ENCODE measurements at regions not wholly inside any gene's neighbourhood (a gene's known extent, or its start where the extent isn't known, plus 50 kb on each side); places are given as distances from the start of the nearest gene placed in this dataset.

DNA sequence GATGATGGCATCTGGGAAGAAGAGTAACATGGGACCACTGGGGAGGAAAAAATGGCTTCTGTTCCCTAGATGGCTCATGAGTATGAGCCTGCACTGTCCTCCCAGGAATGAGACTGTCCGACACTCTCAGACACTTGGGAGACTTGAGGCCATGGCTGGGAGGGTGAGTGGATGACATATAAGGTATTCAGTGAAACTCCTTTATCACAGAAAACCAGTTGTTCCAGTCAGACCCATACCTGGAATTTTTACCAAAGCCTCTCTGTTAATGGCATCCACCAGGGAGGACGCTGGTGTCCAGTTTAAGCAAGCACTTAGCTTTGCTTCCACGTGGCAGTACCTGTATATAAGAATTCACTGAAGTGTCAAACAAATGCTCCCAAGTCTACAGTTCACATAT is 116.7 kb upstream of the C10orf90 start:
- ATAC-seq = no peak

DNA sequence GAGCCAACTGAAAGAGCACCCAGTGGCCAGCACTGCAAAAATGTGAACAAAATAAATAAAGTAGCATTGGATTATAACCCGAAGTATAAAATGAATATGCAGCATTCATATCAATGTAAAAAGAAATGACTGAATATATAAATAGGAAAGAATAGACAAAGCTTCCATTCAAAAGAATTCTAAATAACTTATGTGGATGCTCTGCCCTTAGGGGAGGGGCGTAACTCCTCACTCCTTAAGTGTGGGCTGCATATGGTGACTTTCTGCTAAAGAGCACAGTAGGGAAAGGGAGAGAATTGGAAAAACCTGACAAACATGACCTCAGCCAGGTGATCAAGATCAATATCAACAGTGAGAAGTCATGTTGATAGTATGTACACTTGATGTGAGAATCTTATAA is 109.9 kb upstream of the DOCK1 start:
- no peak for ATAC-seq

DNA sequence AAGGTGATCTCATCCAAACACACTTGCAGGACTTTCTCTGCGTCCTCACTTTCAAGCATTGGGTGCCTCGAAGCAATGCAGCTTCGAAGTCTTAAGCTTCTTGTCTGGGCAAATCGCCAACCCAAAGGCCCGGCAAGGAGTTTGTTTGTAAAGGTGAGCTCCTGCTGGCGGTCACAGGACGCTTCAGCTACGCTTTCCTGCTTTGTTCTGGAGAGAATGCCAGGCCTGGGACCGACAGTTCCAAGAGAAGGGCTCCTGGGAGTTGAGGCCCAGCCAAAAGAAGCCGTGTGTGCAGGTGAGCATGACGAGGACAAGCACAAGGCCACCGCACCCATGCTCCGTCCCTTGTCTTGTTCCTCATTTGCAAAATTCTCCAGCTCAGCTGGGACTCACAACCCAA is 106.6 kb upstream of the DOCK1 start:
- ATAC-seq = no peak

DNA sequence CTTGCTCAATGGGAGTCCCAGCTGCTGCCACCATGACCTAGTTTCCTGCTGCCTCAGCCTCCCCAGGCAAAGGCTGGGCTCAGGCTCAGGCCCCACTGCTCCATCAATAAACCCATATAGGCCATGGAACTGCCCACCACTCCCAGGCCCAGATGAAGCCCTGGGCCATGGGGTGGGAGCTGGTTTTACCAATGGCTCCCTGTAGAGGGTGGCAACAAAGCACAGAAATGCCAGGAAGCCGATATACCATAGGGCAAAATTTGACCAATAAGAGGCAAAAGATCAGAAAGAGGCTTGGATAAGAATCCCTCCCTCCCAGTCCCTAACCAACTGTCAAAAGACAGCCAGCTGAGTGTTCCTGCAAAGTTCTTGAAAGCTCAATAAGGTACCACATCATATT is 101.8 kb upstream of the DOCK1 start:
- ATAC-seq = no peak

DNA sequence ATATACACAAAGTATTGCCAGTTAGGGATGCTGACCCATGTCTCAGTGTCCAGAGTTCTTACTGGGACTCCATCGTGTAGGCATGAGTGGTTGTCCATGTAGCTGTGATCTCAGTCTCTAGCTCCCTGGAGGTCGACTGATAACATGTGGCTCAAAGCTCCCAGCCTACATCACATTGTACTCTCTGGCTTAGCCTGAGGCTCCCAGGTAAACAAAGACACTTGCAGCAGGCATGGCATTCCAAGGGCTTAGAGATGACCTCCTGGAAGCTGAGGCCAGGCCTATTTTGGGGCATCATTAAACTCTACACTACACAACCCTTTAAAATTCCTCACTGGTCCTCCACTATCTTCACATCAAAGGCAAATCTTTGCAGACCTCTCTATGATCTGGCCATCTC is 100.8 kb upstream of the DOCK1 start:
- ATAC-seq = no peak

DNA sequence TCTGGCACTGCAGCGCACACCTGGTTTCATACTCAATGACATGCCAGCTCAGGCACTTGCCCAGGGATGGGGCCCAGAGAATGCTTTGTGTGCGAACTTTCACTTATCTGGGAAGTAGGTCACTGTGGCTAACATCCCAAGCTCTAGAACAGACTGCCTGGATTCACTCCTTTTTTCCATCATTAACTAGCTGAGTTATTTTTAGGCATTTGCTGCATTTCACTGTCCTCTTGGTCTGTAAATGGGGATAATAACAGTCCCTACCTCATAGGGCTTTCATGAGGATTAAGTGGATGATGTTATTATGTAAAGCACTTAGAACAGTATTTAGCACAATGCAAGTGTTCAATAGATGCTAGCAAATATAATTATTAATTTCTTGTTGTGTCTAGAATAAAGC is 98.7 kb upstream of the DOCK1 start:
- no peak for ATAC-seq

DNA sequence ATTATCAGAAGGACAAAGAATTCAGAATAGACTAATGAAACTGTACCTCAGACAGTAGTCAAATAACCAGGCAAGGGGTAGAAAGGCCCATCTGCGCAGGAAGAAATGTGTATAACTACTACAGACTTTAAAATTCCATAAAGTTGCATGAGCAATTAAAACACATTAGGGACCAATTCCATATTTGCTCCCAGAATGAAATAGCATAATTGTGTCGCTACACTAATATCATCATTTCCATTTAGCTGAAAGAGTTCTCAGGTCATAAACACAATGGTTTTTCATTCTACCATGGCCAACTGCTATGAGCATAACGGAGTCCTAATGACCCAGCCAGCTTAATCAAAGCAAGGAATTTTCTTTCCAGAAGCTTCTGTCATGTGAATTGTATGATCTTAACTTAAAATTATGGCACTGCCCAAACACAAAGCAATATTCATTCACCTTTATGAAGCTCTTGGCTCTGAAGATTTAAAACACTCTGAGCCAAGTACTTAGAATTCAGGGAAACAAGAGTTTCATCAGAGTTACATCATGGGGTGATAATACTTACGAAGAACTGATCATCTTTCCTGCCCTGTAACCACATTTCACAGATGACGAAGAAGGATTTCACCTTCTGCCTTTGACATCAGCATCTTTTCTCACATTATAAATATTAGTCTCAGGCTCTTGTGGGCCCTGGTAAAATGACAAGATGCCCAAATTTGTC is 98.1 kb upstream of the DOCK1 start:
- ATAC-seq = no peak

DNA sequence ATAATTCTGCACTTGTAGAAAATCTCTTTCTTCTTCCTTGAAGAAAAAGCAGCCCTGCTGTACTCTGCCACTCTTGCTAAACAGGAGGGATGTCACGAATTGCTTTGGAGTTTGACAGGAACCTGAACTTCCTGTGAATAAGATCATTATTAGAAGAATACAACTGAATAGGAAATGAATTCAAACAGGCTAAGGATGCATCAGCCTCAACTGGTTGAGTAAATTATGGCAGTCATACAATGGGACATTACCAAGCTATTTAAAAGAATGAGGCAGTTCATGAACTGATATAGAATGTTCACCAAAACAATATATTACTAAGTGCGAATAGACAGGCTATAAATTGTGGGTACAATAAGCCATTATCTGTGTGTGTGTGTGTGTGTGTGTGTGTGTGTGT is 97.1 kb upstream of the DOCK1 start:
- no peak for ATAC-seq

DNA sequence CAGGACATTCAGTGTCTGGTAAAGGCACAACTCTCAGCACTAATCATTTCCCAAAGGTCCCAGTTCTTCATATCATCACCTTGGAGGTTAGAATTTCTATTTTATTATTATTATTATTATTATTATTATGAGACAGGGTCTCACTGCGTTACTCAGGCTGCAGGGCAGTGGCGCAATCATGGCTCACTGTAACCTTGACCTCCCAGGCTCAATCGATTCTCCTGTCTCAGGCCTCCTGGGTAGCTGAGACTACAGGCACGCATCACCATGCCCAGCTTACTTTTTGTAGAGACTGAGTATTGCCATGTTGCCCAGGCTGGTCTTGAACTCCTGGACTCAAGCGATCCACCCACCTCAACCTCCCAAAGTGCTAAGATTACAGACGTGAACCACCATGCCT is 91.8 kb upstream of the DOCK1 start:
- no peak for ATAC-seq

DNA sequence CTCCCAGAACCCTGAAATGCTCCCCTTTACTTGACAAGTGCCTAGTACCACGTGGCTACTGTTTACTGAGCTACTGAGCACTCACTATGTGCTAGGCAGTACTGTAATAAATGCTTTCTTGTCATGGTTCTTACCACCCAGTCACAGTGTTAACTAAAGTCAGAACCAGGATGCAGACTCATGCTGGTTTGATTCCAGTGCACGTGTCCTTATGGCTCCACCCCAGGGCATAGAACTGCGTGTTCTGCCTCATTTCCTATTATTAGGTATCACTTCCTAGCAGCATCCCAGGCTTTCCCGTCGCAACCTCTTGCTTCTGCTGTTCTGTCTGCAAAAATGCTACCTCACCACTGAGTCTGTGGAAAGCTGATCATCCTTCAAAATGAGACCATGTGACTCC is 71.7 kb upstream of the DOCK1 start:
- ATAC-seq = no peak

DNA sequence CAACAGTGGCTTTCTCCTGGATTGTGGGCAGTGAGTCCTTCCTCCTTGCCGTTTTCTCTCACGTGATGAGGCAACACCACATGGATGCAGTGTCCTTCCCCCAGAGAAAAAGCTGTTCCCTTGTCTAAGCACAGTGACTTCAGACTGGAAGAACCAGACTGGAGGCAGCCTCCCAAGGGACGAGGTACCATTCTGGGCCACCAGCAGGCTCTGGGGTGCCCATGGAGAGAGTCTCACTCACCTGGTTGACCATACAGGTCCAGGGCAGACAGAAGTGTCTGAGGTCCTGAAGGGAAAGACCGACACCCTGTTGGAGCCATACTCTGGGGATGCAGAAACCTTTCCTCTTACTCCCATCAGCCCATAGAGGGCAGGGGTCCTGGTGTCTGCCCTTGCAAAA is 69.2 kb upstream of the DOCK1 start:
- ATAC-seq = no peak

DNA sequence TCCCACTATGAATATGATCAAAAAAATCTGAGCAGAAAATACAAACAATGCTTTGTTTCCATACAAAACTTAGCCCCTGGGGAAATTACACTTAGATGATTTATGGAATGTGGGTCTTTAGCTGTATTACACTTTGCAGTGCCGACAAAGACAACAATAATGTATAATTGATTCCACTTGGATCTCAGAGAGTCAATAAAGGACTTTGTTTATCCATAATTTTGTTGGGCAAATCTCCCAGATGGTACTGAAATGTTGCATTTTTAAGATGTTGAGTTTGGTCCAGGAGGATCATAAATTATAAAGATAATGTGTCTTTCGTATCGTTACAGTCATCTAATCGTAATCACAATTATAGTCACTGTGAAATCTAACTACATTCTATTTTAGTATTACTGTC is 66.9 kb upstream of the DOCK1 start:
- no peak for ATAC-seq

DNA sequence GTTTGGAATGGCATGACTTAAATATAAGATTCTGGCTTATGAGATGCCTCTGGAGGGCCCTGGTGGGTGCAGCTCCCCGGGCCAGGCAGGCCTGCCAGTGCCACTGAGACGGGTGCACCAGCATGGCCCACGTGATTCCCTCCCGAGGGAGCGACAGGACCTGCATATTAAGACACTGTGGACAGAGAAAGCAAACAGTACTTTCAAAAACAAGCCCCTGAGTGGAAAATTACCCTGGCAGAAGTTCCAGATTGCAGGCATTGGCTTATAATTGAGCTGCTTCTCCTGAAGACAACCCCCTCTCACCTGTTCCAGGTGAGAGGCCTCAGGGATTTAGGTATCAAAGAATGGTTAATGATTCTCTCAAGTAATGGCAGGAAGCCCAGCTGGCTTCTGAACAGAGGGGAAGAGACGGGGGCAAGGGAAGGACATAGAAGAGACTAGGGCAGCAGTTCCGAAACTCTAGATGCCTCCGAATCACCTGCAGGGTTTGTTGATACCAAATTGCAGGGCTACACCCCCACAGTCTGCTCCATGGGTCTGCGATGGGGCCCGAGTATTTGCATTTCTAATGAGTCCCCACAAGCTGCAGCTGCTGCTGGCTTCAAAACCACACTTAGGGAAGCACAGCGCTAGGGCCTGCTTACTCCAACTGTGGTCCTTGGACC is 66.0 kb upstream of the DOCK1 start:
- ATAC-seq = no peak

DNA sequence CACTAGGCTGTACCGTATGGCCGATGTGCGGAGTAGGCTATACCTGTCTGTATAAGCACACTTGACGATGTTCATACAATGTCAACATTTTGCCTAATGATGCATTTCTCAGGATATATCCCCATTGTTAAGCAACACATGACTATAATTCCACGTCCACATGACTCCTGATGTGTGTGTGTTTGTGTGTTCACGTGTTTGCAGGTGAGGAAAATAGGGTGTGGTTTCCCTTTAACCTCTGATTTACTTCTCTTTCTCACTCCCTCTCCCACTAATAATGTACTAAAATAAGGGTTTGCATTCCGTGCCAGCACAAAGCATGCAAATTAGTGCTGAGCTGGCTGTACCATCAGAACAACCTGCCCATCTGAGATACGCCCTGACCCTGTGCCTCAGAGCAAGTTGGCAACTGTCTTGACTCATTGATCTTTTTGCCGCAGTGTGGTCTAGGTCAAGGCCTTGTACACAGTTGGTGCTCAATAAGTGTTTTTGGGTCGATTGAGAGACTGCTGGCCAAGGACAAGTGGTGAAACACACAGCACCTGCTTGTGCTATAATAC is 64.6 kb upstream of the DOCK1 start:
- ATAC-seq = no peak

DNA sequence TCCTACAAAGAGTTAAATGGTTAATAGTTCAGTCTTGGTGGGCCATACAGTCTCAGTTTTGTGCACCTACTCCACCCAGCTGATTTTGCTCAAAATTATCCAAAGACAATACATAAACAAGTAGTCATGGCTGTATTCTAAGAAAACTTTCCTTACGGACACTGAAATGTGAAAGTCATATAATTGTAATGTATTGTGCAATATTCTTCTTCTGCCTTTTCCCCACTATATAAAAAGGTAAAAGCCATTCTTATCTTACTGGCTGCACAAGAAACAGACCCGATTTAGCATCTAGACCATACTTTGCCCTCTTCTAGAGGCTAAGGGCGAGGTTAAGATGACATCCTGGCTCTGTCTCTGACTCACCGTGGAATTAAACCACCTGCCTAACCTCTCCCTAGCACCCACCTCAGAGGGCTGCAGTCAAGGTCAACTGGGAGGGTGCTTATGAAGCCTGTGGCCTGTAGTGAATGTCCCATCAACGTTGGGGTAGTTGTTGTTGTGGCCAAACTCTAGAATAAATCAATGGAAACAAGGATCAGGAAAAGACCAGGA is 63.8 kb upstream of the DOCK1 start:
- ATAC-seq = no peak

DNA sequence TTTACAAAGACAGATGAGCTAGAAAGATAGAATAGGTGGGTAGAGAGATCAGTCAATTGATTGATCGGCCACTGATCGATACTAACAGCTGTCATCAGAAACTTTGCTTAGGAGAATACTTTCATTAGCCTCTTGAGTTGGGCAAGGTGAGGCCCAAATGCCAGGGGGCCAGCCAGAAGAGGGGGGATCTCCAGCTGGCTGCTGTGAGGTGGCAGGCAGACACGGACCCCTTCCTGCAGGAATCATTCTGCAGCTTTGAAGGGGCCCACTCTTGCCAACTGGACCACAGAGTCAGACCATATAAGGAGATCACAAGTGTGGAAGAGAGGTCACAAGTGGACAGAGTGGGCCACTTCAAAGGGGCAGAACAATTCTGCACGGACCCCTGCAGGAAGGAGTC is 62.9 kb upstream of the DOCK1 start:
- no peak for ATAC-seq

DNA sequence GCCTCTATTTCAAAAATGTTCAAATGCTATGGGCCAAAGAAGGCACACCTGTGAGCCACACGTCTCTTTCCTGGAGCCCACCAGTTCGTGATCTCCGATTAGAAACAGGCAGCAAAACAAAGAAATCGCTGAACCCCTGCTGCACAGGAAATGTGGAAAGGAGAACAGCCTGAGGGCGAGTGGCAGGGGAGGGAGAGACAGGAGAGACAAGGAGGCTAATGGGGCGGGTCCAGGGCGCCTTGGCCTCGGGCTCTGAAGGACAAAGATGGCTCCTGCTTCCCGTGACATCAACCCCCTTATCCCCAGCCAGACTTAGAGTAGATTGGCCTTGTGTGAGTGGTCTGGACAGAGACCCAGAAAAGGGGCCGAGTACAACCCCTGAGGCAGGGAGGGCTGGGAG is 62.4 kb upstream of the DOCK1 start:
- ATAC-seq = no peak

DNA sequence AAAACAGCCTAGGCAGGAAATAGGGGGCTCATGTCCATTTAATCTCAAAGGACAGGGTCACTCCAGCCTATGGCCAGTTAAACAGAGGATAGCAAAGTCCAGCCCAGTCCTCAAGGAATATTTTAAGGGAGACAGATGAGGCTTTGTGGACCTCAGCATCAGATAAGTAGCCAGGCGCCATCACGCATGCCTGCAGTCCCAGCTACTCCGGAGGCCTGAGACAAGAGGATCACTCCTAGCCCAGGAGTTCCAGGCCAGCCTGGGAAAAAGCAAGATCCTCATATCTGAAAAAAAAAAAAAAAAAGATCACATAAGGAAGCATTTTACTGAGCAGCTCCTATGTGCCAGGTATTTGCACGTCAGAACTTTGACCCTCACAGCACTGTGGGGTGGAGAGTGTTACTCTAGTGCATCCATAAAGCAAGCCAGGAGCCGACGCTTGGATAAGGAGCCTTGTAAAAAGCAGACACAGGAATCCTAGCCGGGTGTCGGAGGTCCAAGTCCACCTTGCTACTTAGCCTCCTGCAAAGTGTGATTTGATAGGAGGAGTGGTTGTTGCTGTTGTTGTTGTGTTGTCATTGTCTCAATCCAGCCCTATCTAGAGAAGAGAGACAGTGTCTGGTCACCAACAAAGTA is 61.8 kb upstream of the DOCK1 start:
- ATAC-seq = no peak

DNA sequence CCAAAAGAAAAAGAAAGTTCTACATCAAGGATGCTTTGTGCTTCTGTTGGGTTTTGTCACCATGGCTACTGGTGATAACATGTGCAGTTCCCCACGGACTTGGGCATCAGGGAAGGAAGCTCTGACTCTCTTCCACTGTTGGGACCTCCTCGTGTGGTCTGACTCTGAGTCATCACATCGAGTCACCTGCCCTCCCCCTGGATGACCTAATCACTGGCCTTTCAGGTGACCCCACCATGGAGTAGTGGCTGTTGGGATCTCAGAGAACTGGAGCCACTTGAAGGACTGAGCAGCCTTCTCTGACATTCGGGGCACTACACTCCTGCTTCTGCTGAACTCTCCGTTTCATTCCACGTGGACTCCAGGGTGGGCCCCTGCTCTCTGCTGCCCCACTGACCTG is 60.8 kb upstream of the DOCK1 start:
- ATAC-seq = no peak

DNA sequence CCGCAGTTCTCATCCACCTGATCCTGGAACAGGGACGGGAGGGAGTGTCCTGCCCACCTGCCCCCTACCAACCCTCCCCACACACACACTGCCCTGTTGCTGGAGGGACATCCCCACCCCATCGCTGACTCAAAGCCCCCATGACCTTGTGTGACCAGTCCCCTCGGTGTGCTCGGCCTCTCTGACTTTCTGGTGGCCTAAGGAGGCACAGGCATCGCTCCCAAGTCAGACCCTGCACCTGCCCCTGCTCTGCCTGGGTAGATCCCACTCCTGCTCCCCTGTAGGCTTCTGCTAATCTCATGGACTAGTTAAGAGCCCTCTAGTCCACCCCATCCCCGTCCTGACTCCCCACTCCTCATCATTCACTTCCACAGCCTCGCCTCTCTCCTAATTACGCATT is 58.8 kb upstream of the DOCK1 start:
- no peak for ATAC-seq

DNA sequence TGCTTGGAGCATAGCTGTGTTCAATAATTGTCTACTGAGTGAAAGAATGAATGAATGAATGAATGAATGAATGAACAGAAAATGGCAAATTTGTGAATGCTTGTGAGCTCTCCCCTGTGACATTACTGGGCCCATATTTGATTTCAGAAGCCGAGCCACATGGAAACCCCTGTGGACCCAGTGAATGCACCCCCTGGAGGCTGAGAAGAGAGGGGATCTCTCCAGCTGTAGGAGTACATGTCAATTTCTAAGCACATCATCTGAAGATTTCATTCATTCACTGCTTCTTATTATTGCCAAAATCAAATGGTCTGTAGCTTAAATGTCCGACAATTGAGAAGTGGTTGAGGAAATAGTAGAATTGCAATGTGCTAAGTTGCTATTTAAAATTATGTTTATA is 58.3 kb upstream of the DOCK1 start:
- no peak for ATAC-seq

DNA sequence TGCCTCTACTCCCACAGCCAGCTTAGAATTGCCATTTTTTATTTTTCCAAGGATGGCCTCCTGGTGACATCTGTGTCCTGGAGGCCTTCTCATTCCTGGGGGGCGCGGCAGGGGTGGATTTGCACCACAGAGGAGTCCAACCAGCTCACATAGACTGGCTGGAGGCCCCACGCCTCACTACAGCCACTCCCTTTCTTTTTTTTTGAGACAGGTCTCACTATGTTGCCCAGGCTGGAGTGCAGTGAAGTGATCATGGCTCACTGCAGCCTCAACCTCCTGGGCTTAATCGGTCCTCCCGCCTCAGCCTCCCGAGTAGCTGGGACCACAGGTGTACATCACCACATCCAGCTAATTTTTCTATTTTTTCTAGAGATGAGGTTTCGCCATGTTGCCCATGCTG is 57.6 kb upstream of the DOCK1 start:
- no peak for ATAC-seq

DNA sequence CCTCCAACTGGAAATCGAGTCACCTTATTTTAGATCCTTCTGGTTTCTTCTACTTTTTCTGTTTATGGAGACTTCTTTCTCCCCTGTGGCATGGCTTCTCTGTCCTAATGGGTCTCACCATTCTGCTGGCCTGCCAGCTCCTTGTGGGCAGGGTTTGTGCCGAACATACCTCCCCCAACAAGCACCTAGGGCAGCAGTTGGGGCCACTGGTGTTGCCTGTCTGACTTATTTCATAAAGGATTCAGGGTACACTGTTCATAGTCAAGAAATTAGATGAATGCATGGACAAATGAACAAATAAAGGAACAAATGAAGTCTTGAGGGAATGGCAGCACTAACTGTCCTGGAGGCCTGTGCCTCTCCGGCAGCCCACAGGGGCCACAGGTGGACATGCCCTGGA is 55.6 kb upstream of the DOCK1 start:
- no peak for ATAC-seq

Data from activated CD4-positive, CD25-positive, alpha-beta regulatory T cell treated with anti-CD3 and anti-CD28 coated beads, Interleukin-2, amount 50 U/mL, for 24 hours (primary cell).